NOMO-1 (cell line): ENCODE measurements at regions not wholly inside any gene's neighbourhood (a gene's known extent, or its start where the extent isn't known, plus 50 kb on each side); places are given as distances from the start of the nearest gene placed in this dataset.
A peak's percentile ranks its signal among the peaks of the same experiment; 100 is the strongest.

ENCODE experiments used
- DNase-seq, 2 experiments: peaks; one replicate each; lab custom pipeline; 2025; ENCODE audit not compliant: unreplicated experiment in 2 of 2; lab: John Stamatoyannopoulos, UW

DNA sequence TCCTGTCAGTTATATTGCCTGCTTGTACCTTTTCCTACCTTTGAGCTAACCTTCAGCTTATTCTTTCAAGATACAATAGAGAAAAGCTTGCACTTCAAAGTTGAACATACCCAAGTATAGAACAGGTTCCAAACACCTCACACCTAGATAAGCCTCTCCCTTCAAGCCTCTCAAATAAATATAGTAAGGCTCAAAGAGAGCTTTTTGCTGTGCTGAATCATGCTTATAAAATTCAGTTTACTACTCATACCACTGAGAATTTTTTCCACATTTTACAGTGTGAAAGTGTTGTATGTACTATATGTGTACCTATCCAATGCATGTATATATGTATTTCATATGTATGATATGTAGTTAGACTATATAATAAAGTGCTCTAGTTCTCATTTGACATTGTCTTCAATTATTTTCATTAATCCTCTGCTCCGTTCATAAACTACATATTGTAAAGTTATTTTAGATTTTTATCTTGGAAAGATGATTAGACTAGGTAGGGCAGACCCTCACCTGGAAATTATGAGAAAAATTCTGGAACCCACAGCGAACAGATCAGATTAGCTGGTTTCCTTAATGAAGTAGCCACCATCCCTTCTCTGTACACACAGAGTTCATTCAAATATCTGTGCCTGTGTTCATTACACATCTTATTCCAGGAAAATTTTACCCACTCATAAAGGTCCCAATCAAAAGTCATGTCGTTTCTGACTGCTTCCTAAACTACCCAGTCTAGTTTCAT lies 149.2 kb upstream of the RGMB start:
- DNase-seq, result no peak

DNA sequence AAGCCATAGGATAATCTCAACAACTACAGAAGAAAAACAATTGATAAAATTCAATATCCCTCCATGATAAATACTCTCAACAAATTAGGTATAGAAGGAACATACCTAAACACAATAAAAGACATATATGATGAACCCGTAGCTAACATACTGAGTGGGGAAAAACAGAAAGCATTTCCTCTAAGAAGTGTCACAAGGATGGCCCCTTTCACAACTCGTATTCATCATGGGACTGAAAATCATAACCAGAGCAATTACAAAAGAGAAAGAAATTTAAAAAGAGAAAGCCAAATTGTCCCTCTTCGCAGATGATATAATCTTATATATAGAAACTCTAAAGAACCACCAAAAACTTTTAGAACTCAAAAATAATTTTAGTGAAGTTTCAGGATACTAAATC lies 146.3 kb upstream of the RGMB start:
- DNase-seq, result no peak

DNA sequence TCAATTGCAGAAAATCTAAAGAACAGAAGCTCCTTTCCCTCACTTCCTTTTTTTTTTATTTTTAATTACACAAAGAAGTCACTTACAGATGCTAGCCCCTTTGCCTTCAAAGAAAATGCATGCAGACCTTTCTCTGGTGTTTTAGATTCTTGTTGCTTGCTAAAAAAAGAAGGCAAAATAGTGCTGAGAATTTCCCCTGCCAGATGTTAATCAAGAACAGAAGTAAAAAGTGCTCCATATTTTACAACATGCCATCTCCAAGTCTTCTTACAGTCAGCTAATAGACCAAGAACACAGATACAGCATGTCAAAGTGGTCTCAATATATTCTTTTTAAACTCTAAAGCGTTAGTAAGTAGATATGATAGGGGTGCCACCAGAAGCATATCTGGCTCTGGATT lies 142.8 kb upstream of the RGMB start:
- DNase-seq, result no peak

DNA sequence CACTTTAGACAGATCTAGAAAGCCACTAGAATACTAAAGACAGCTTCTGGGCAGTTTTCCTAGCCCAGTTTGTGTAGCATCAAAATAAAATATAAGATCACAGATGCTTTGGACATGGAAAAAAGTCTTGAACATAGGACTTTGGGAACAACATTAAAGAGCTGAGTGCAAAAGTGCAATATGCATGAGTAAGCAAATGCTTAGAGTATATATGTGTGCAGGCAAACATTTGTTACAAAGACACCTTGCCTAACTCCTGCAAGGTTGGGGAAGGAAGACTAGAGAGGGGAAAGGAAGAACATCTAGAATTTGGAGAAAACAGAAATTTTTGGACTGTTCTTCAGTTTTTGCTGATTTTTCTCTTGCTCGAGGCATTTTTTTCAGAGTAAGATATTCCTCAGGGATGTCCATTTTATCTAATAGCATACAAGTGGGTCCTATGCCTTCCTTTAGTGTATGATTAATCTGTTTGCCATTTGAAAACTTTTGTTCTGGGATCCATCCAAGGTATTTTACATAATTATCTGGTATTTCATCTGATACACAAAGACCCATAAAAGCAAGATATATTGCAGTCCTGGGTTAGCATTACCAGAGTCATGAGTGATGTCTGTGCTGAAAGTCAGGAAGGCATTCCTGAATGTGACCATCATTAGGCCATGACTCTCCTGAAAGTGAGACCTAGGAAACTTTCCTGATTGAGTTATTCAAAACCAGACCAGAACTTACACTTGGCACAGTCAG lies 142.0 kb upstream of the RGMB start:
- DNase-seq, result no peak

DNA sequence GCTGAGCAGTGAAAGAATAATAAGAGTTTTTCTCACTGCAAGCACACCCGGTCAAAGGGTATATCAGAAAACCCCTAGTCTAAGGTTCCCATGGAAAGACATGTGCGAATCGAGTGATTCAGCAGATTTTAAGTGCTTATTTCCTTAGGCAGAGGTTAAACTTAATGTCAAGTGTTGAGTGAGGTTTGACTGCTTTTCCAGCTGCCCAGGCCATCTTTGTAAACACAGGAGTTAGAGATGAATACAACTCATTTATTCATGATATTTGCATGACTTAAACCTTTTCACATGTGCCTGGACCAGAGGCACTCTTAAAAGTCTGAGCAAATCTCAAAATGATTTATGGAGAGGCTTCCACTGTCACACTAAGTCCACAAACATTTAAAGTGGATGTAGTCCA lies 137.8 kb upstream of the RGMB start:
- no peak for DNase-seq

DNA sequence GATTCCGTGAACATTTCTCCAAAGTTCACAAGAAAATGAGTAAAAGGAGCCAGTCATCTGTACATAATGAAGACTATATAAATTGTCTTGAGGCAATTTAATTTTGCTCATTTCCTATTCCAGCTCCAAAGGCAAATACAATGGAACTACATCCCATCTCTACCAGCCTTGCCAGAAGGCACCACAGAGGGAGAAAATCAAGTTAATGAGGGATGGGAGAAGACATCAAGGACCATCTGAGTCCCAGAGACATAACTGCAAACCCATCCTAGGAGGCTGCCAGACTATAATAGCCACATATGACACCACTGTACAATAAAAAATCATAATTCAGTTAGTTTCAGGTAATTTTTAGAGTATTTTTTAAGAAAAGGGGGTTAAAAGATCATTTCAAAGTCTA lies 136.3 kb upstream of the RGMB start:
- DNase-seq, result no peak

DNA sequence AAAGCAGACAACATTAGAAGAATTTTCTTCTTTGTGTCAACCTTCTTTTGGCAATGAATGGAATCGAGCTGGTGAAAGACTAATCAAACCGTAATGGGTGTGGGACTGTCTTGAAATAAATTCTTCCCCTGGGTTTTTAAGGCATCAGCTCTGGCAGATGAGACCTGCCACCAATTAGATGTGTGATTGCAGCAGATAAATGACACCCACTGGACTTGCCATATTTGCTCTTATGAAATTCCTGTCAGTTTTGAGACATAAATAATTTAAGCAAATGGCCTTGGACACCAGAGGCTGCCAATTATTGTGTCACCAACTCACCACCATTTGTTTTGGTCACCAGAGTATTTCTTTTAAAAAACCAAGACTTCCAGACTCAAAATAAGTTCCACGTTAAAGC lies 135.9 kb upstream of the RGMB start:
- DNase-seq, result no peak

DNA sequence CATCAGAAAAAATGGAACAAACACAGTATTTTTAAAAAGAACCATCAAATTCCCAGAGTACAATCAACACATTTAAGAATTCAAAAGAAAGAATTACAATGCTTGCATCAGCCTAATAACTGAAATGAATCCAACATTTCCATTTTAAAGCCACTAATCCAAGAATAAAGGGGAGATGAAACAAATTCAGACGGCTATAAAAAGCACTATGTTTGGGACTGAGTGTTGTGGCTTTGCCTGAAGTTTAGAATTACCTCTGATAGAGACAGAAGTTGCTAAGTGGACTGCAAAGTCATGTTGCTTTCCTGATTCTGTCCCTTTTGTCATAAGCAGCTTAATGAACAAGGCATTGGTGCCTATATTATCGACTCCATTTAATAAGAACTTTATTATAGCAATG lies 135.4 kb upstream of the RGMB start:
- DNase-seq, result no peak

DNA sequence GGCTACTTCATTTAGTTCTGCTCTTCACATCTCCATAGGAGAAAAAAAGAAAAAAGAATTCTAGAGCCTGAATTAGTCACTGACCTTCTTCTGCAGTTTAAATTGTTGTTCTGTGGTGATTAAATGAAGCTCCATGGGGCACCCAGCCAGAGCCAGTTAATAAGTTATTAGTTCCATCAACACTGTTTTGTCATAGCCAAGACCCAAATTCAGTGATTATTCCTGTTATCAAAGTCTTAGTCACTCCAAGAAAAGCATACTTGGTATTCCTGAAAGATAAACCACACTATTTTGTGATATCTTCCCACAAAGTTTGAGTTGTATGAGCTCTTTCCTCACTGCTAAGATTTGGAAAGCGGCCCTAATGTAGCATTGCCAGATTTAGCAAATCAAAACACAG lies 134.8 kb upstream of the RGMB start:
- DNase-seq, result no peak

DNA sequence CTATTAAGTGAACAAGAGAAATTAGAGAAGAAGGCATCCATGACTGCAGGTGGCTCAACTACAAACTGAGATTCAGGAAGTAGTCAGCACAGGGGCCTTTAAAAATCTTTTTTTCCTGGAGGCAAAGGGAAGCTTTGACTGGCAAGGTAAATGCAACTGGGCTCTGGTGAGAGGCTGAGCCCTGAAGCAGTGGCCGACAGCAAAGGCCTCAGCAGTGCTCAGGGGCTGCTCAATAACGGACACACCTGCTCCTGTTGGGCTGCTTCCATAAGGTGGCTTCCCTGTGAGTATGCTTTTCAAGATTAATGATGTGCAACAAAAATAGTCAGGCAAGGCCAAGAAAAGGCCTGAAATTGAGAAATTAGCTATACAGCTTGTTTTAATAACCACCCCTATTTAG lies 134.2 kb upstream of the RGMB start:
- no peak for DNase-seq

DNA sequence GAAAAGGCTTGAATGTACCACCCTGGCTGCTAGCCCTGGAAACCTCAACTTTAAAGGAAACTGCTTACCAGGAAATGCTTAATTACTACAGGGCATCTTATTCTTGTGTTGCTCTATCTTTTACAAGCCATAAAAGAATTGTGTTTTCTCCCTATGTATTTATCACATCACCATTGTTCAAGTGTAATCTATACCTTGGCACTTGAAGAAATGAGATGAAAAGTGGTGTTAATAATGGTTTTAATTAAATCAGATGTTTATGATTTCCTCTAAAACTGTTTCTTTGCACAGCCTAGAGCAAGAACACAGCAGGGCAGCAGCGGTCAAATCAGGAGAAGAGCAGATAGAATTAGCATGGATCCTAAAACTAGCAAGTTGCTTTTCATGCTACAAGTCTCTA lies 131.8 kb upstream of the RGMB start:
- DNase-seq, result no peak

DNA sequence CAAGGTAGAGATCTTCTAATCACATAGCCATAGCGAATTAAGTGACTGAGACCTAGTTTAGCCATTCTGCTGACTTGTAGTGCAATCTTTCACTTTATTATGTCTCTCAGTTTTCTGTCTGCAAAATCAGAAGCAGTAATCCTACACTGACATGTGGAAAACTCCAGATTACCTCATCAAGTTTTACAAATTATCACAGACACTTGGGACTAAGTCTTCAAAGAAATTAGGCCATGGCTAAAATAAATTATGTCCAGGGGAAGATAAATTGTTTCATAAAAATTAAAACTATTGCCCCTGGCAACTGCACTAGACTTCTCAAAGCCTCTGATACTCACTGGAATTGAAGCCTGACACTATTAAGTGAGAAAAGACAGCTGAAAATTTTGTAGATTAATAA lies 129.9 kb upstream of the RGMB start:
- no peak for DNase-seq

DNA sequence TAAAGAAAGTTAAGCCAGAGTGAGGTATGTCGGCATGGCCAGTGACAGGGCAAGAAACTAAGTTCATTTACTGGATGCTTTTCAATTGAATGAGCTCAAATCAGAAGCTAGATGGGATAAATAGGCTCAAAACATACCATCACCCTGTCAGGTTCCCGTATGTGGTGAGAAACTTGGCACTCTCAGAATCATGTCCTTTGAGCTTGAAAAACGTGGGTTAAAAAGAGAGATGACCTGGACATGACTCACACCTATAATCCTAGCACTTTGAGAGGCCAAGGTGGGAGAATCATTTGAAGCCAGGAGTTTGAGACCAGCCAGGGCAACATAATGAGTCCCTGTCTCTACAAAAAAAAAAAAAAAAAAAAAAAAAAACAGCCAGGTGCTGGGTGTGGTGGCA lies 121.7 kb upstream of the RGMB start:
- DNase-seq, result no peak

DNA sequence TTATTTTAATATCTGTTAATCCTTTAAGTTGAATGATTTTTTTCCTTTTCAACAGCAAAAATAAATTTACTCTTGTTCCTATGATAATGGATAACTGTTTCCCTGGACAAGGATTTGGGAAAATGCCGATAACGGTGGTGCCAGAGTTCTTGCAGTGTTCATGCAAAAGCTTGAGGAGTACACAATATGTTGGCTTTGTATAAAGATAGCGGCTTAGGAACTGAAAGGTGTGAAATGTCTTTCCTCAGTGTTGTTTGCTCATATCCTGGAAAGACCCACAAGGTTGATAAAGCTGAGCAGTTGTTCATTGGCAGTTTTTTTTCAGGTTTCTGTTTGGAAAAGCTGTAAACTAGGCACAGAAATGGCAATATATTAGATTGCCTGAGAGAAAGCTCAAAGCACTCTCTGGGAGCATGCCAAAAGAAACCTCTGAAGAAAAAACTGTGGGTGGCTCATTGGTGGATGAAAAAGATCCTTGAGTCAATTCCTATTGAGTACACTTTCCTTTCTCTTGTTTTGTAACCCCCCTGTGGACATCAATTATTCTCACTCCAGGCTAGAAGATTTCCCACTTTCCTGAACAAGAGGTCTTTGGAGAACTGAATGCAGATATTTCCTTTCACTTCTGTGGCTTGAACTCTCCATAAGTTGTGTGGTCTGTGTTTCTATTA lies 117.2 kb upstream of the RGMB start:
- no peak for DNase-seq

DNA sequence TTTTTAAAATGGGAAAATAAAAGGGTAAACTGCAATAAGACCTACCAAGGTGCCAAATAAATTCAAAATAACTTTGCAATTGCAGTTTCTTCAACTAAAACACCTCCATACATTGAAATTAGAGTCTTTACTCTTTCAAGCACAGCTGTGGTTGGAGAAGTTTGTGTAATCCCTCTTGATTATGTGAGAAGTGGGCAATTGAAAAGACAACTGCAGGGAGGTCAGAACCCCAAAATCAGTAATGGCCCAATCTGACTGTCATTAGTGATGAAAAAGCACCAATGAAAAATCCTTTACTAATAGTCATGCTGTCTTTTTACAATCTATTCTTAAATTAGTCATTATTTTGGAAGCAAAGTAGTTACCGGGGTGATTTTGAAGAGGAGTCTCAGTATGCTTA lies 116.7 kb upstream of the RGMB start:
- DNase-seq, result no peak

DNA sequence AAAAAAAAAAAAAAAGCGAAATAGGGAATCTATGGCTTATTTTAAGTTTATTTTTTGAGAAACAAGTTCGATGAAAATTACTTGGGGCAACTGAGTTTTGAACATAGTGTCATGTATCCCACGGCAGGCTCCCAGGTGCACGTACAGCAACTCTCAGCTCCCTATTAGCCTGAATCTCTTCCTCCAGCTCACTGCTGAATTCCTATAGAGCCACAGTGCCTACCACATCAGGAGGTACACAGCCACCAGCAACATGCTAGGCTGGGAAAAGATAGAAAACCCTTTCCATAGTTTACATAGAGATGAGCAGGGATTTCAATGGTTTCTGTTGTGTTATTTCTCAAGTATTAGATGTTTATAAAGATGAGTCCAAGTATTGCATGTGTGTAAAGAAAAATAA lies 115.9 kb upstream of the RGMB start:
- no peak for DNase-seq

DNA sequence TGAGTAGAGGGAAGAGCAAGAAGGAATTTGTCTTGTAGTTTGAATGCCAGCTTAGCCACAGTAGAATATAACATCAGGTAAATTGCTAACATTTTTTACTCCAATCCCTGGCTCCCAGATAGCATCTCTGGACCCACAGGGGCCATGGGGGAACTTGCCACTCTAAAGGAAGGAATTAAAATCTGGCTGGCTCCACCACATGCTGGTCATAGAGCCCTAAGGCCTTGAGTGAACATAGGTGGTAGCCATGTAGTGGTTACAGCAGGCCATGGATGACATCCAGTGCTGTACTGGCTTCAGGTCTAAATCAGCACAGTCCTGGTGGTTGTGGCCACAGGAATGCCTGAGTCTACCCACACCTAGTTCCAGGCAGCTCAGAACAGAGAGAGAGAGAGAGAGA lies 109.9 kb upstream of the RGMB start:
- no peak for DNase-seq

DNA sequence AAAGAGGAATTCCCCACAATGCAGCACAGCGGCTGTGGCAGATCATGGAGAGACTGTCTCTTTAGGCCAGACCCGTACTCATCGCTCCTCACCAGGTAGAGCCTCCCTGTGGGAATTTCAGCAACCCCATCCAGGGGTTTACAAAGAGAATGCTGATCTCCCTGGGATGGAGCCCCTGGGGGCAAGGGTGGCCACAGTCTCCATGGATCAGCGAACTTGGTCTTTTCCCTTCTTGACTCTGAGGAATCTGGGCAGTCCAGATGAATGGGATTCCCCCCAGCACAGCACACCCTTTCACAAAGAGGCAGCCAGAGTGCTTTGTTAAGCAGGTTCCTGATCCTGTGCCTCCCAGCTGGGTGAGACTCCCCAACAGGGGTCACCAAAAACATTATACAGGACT lies 108.7 kb upstream of the RGMB start:
- DNase-seq, result no peak

DNA sequence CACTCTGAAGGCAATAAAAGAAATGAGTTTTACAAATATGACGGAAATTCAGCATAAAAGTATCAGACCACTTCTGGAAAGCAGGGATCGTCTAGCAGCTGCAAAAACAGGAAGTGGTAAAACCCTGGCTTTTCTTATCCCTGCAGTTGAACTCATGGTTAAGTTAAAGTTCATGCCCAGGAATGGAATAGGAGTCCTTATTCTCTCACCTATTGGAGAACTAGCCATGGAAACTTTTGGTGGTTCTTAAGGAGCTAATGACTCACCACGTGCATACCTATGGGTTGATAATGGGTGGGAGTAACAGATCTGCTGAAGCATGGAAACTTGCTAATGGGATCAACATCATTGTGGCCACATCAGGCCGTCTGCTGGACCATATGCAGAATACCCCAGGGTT lies 93.5 kb upstream of the RGMB start:
- DNase-seq, result peak in 1 of 2 experiments; percentile 0

DNA sequence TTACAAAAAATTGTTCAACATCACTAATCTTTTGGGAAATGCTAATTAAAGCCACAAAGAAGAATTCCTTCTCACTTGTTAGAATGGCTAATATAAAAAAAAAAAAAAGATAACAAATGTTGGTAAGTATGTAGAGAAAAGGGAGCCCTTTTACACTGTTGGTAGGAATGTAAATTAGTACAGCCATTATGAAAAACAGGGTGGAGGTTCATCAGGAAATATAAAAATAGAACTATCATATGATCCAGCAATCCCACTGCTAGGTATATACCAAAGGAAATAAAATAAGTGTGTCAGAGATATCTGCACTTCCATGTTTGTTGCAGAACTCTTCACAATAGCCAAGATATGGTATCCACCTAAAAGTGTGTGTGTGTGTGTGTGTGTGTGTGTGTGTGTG lies 83.5 kb upstream of the RGMB start:
- DNase-seq, result no peak

DNA sequence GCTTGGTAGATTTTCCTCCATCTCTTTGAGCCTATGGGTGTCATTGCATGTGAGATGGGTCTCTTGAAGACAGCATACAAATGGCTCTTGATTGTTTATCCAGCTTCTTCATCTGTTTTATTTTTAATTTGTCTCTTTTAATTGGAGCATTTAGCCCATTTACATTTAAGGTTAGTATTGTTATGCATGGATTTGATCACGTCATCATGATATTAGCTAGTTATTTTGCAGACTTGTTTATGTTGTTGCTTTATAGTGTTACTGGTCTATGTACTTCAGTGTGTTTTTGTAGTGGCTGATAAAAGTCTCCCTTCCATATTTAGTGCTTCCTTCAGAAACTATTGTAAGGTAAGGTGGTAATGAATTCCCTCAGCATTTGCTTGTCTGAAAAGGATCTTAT lies 78.6 kb upstream of the RGMB start:
- no peak for DNase-seq

DNA sequence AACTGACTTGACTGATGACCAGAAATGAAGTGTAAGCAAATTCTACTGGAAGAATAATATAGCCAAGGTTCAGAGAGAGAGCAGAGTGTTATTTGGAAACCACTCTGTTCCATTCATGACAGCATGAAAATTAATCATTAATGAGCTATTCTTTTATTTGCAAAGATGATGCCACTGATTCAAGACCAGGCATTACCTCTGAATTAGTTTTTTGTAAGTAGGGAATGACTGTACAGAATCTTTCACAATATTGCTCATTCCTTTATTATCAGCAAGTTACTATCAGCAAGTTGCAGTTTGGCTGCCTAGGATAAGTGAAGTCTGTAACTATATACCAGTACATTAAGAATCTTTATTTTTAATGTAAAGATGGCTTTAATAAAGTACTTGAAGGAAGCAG lies 75.1 kb upstream of the RGMB start:
- DNase-seq, result no peak
